ENCODE measurements at regions not wholly inside any gene's neighbourhood (a gene's known extent, or its start where the extent isn't known, plus 50 kb on each side); places are given as distances from the start of the nearest gene placed in this dataset.

DNA sequence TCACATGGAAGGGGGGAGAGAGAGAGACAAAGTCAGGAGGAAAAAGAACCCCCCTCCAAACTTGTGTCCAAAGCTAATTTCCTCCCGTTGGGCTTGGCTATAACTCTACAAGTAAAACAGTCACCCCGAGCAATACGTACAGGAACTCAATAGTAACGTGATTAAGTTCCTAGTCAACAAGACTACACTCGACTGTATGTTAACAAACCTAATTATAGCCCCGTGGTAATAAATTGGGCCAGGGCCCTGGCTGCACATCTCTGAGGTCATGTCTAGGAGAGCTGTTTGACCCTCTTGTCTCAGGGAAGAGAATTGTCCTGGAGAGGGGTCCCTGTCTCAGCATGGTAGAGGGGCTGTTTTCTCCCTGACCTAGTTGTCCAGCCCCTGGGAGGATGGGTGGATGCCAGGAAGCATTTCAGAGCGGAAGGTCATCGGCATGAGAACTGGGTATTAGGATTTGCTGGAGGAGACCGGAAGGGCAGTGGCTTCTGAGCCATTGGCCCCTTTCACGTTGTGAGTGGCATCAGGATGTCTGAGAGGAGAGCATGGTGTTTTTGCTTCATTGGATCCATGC is 60.2 kb upstream of the COMTD1 start:
- no peak for TF ChIP-seq NFAT5 (CRISPR knock-in tag; IDR thresholded peaks at IDR 0.05)
- TF ChIP-seq CBX1 (IDR thresholded peaks at IDR 0.05; ENCODE audit: low read depth) = no peak
- no peak for TF ChIP-seq ZFX (CRISPR knock-in tag; IDR thresholded peaks at IDR 0.05; ENCODE audit: low read depth)
- TF ChIP-seq ZNF101 (CRISPR knock-in tag; IDR thresholded peaks at IDR 0.05; ENCODE audit: borderline replicate concordance, low read depth) = no peak
- no peak for TF ChIP-seq ZNF354B (CRISPR knock-in tag; IDR thresholded peaks at IDR 0.05)
- TF ChIP-seq AHR (CRISPR knock-in tag; IDR thresholded peaks at IDR 0.05) = no peak
- TF ChIP-seq, protein P1, sequence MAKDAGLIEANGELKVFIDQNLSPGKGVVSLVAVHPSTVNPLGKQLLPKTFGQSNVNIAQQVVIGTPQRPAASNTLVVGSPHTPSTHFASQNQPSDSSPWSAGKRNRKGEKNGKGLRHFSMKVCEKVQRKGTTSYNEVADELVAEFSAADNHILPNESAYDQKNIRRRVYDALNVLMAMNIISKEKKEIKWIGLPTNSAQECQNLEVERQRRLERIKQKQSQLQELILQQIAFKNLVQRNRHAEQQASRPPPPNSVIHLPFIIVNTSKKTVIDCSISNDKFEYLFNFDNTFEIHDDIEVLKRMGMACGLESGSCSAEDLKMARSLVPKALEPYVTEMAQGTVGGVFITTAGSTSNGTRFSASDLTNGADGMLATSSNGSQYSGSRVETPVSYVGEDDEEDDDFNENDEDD (CRISPR knock-in tag; IDR thresholded peaks at IDR 0.05; ENCODE audit: borderline replicate concordance) = no peak
- TF ChIP-seq MXD3 (CRISPR knock-in tag; IDR thresholded peaks at IDR 0.05) = no peak
- no peak for TF ChIP-seq NR2F2 (IDR thresholded peaks at IDR 0.05; ENCODE audit: borderline replicate concordance, low read depth)
- TF ChIP-seq ZNF441 (CRISPR knock-in tag; IDR thresholded peaks at IDR 0.05; ENCODE audit: borderline replicate concordance) = no peak
- TF ChIP-seq, protein P2, sequence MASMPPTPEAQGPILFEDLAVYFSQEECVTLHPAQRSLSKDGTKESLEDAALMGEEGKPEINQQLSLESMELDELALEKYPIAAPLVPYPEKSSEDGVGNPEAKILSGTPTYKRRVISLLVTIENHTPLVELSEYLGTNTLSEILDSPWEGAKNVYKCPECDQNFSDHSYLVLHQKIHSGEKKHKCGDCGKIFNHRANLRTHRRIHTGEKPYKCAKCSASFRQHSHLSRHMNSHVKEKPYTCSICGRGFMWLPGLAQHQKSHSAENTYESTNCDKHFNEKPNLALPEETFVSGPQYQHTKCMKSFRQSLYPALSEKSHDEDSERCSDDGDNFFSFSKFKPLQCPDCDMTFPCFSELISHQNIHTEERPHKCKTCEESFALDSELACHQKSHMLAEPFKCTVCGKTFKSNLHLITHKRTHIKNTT (CRISPR knock-in tag; IDR thresholded peaks at IDR 0.05) = no peak
- TF ChIP-seq ATF7 (IDR thresholded peaks at IDR 0.05) = no peak
- TF ChIP-seq ATF7 (CRISPR knock-in tag; IDR thresholded peaks at IDR 0.05) = no peak
- no peak for TF ChIP-seq ARHGAP35 (CRISPR knock-in tag; IDR thresholded peaks at IDR 0.05; ENCODE audit: borderline replicate concordance)
- no peak overlapping the region for H3K27ac ChIP-seq (ENCODE audit: extremely low read length, insufficient read depth, low read length)
- peaks cover 27% of the 10 kb centered on the region for H3K4me1 ChIP-seq (ENCODE audit: insufficient read depth, low read length)
- no TSS peak for BruUV-seq (replicated peaks)
- no peak overlapping the region for H2AFZ ChIP-seq (ENCODE audit: low read length)
- no peaks in the 10 kb centered on the region for H3K36me3 ChIP-seq (replicated peaks in 1 of 2; ENCODE audit: control insufficient read depth in 1 of 2, insufficient read depth in 2 of 2, low read length in 2 of 2)
- in situ Hi-C loops (cut with HindIII; ENCODE audit: extremely low pct_ligation_motif_present, low pct_unique_long_range_greater_than_20kb) = loop anchor here (25.0 kb wide), 1 partner anchor 1016 kb away; no protein-coding TSS in a partner anchor
- WGBS (ENCODE audit: low lambda C conversion rate) = 37% methylated on average over 10 of the region's 10 CpGs
- H4K20me1 ChIP-seq (ENCODE audit: insufficient read depth, low read length) = no peaks in the 10 kb centered on the region
- H3K9me3 ChIP-seq (ENCODE audit: low read length) = no peaks in the 10 kb centered on the region
- intact Hi-C loops (cut with micrococcal nuclease; ENCODE audit: unreplicated experiment) = no loop called here
- no peak overlapping the region; the same call in 1 of the 2 replicates for H3K9ac ChIP-seq (ENCODE audit: insufficient read depth, low read depth, low read length)
- ChIA-PET POLR2A (interaction anchor here (1.3 to 1.5 kb wide), 2 partner anchors 34 to 106 kb away, joined by 4 to 5 read pairs; partner anchors contain the start of gene ZNF503), CTCF (ENCODE audit: low intra/inter-chr PET ratio, low total read pairs) (no interaction called here)
- FAIRE-seq (no peak), ATAC-seq (no peak), DNase-seq (ENCODE audit: low spot score) (no peak)
- H3K79me2 ChIP-seq (ENCODE audit: insufficient read depth, low read length) = no peaks in the 10 kb centered on the region
- H3K4me3 ChIP-seq (replicated peaks in 1 of 3; ENCODE audit: insufficient read depth in 1 of 3, low read depth in 2 of 3, low read length in 3 of 3) = peak overlapping the region in 2 of 3 experiments; percentile 53 to 78; a peak in 2 of 6 replicates
- peaks cover 2 to 38% of the 10 kb centered on the region in 2 experiments; a peak in 4 of 5 replicates for H3K27me3 ChIP-seq (ENCODE audit: control insufficient read depth in 1 of 2, insufficient read depth in 2 of 2, low read length in 2 of 2)
- peak overlapping the region; percentile 82 for H3K4me2 ChIP-seq (ENCODE audit: low read depth, low read length)

Data from HepG2 (cell line).